H54 (cell line): ENCODE measurements at regions not wholly inside any gene's neighbourhood (a gene's known extent, or its start where the extent isn't known, plus 50 kb on each side); places are given as distances from the start of the nearest gene placed in this dataset.
"Not testable (repeated sequence)": the region's sequence is repeated elsewhere in the genome, so short reads cannot be mapped to it uniquely, and the experiment has no call there.

Source experiments
- DNase-seq: peaks from one replicate; pipeline ENCODE4 v3.0.0; 2011; ENCODE audit warnings: low spot score, mixed read lengths; ENCODE audit not compliant: insufficient read length
- FAIRE-seq: peaks from 3 replicates; lab custom pipeline; 2011; peaks lifted over from hg19 to GRCh38; lab: Jason Lieb, UNC
- POLR2A ChIP-seq: IDR thresholded peaks from 2 replicates; pipeline ENCODE4 v1.6.1; 2011; ENCODE audit warnings: low read depth, mild to moderate bottlenecking, low read length

DNA sequence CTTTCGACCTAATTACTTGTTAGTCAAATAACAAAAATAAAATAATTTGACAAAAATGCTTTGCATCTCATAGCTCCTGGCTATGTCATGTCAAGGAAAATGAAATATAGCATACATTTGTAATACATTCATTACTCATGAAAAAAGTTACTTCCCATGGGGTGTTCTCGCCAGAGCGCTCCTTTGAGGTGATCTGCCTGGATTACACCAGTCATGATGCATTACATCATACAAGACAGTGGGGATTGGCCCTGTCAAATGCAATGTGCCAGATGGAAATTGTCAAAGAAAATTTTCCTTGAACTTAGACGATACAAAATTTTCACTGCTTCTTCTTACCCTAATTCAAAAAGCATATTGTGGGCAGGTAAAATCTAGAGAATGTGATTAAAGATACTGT is 215.6 kb upstream of the B3GALT2 start:
- DNase-seq (no peak), FAIRE-seq (no peak)
- no peak for TF ChIP-seq POLR2A

DNA sequence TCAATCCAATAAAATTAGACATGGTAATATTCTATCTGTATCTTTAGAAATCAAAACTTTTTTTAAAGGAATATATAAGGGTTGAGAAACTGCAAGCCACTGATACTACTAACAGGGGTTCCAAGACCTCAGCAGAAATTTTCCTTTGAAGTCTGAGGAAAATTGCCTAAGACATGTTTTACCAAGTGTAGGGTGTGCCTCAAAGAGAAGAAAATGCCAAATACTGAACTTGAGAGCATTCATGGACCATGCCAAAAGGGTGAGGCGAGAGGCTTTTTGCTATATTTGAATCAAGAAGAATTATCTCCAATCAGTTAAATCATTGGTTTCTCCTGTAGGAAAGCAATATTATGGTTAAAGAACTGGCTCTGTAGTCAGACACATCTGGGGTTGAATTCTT is 207.9 kb upstream of the B3GALT2 start:
- DNase-seq: no peak
- FAIRE-seq: no peak
- TF ChIP-seq POLR2A: no peak

DNA sequence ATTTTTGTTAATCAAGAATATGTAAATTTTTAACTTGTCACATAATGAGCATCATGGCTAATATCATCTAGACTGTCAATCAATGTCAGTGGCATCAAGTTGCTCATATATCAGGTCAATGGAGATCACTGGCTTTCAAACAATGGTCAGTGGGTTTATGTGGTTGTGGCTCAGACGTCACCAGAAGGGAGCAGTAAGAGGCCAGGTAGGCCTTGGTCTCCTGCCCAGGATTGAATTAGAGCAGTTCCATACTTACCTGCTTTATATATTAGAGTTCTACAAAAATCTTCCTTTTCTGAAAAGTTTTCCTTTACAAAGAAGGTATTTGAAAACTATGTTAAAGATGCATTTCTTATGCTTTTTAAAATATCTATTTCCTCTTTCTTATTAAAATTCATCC is 206.3 kb upstream of the B3GALT2 start:
- FAIRE-seq (no peak), DNase-seq (no peak)
- TF ChIP-seq POLR2A: no peak

DNA sequence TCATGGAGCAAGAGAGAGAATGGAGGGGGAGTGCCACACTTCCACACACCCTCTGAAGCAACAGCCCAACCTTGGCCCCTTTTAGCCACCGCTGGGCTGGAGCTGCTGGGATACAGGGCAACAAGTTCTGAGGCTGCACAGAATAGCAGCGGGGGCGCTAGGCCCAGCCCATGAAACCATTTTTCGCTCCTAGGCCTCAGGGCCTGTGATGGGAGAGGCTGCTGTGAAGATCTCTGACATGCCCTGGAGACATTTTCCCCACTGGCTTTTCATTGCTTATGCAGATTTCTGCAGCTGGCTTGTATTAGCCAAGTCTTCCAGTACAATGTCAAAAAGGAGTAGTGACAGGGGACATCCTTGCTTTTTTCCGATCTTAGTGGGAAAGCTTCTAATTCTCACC is 202.3 kb upstream of the B3GALT2 start:
- FAIRE-seq (no peak), DNase-seq (no peak)
- no peak for TF ChIP-seq POLR2A

DNA sequence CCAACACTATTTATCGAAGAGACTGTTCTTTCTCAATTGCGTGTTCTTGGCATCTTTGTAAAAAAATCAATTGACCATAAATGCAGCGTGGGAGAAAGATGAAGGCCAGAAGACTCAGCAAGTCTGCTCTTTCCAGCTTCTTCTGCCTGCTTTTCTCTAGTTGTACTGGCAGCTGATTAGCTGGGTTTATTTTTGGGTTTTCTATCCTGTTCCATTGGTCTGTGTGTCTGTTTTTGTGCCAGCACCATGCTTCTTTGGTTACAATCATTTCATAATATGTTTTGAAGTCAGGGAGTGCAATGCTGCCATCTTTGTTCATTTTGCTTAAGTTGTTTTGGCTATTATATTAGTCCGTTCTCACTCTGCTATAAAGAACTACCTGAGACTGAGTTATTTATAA is 201.8 kb upstream of the B3GALT2 start:
- TF ChIP-seq POLR2A: no peak
- FAIRE-seq: no peak

DNA sequence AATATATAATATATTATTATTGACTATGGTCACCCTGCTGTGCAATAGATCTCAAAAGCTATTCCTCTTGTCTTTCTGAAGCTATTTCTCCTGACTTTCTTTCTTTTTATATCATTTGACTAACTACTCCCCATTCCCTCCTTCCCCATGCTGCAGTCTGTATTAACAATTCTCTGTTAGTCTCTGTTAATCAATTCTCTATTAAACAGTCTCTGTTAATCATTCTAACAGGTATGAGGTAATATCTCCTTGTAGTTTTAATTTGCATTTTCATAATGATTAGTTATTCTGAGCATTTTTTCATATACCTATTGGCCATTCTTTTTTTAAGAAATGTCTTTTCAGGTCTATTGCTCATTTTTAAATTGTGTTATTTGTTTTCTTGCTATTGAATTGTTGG is 201.0 kb upstream of the B3GALT2 start:
- no peak for DNase-seq
- no peak for TF ChIP-seq POLR2A
- no peak for FAIRE-seq

More for the DNA sequence above, 201.8 kb upstream of the B3GALT2 start:
- no peak for DNase-seq

DNA sequence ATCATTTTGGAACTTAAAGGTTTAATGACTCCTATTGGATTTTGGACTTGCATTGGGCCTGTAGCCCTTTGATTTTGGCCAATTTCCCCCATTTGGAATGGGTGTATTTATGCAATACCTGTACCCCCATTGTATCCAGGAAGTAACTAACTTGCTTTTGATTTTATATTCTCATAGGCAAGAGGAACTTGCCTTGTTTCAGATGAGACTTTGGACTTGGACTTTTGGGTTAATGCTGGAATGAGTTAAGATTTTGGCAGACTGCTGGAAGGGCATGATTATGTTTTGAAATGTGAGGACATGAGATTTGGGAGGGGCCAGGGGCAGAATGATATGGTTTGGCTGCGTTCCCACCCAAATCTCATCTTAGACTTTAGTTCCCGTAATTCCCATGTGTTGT is 192.0 kb upstream of the B3GALT2 start:
- not testable (repeated sequence) for FAIRE-seq, DNase-seq

DNA sequence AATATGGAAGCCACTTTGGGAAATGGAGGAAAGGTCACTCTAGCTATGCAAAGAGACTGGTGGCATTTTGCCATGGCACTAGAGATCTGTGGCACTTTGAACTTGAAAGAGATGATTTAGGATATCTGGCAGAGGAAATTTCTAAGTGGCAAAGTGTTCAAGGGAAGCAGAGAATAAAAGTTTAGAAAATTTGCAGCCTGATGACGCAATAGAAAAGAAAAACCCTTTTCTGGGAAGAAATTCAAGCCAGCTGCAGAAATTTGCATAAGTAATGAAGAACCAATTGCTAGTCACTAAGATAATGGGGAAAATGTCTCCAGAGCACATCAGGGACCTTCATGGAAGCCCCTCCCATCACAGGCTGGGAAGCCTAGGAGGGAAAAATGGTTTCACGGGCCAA is 191.1 kb upstream of the B3GALT2 start:
- no peak for TF ChIP-seq POLR2A
- FAIRE-seq (no peak), DNase-seq (no peak)

DNA sequence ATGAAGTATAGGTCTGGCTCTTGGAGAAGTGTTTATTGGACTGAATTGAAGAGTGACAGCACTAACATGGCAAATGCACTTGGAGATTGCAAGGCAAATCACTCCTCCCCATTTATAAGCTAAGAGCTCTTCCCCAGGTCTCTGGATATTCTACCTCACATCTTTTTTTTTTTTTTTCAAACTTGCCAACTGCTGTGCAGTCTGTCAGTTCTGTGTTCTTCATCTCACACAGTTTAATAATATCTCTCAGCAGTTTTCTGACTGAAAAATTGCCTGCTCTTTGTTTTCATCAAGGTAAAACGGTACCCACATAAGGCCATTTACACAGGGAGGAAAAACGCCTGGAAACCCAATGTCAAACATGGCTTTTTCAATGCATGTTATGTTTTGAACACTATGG is 186.1 kb upstream of the B3GALT2 start:
- TF ChIP-seq POLR2A: no peak
- DNase-seq: no peak
- FAIRE-seq: no peak

DNA sequence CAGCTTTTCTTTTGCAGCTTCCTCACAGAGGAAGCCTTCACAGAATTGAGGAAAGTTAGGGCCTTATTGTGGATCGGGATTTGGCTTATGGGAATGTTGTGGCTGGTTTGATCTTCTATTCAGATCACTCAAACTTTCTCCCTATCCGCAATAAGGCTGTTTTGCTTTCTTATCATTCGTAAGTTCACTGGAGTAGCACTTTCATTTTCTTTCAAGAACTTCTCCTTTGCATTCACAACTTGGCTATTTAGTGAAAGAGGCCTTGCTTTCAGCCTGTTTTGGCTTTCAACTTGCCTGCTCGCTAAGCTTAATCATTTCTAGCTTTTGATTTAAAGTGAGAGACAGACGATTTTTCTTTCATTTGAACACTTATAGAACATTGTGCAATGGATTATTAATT is 181.9 kb upstream of the B3GALT2 start:
- TF ChIP-seq POLR2A: no peak
- FAIRE-seq: peak; percentile 27

DNA sequence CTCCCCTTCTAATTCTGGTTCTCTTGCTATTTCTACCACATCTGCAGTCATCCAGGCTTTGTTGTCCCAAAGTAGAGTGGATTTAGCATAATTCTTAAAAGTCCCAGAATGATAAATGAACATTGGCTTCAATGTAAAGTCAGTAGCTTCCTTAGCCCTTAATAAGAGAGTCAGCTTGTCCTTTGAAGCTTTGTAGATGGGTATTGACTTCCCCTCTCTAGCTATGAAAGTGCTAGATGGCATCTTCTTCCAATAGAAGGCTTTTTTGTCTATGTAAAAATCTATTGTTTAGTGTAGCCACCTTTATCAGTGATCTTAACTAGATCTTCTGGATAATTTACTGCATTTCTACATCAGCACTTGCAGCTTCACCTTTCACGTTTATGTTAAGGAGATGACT is 181.4 kb upstream of the B3GALT2 start:
- peak; percentile 55 for FAIRE-seq
- no peak for TF ChIP-seq POLR2A

More for the DNA sequence above, 181.9 kb upstream of the B3GALT2 start:
- DNase-seq: no peak

DNA sequence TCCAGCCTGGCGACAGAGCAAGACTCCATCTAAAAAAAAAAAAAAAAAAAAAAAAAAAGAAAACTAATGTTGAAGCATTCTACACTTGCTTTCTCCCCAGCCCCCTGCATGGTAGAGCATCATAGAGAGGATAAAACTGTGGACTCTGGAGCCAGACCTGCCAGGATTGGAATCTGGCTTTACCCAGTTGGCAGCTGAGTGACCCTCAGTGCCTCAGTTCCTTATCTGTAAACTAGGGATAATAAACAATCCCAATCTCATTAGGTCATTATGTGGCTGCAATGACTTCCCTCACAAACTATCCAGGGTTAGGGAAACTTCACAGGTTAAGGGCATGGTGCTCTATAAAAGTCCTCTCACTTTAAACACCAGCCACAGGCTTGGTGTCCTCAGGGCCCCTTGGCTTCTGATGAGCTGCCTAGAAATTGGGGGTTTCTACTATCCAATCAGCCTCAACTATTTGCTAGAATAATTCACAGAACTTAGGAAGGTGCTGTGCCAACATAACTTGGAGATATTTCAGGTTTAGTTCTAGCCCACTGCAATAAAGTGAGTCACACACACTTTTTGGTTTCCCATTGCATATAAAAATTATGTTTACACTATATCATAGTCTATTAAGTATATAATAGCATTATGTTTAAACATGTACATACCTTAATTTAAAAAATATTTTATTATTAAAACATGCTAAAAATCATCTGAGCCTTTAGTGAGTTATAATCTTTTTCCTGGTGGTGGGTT is 180.5 kb upstream of the B3GALT2 start:
- DNase-seq: no peak
- TF ChIP-seq POLR2A: no peak
- FAIRE-seq: no peak

More for the DNA sequence above, 181.4 kb upstream of the B3GALT2 start:
- DNase-seq: no peak

DNA sequence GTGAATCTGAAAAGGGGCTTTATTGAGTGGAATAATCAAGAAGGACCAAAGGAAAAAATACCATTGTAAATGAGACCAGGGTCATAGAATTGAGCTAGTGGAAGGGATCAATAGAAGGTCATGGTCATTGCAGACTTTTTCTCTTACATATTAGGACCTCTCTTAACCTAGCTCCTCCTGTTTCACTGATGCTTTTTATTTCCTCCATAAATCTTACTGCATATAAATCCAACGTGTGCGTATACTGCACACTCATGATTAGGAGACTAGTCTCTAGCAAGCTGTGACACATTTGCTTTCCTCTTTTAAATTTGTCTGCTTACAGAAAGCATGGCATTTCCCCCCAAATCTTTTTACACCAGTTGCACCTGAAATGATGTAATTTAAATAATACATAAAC is 179.6 kb upstream of the B3GALT2 start:
- FAIRE-seq (no peak), DNase-seq (no peak)
- TF ChIP-seq POLR2A: no peak

DNA sequence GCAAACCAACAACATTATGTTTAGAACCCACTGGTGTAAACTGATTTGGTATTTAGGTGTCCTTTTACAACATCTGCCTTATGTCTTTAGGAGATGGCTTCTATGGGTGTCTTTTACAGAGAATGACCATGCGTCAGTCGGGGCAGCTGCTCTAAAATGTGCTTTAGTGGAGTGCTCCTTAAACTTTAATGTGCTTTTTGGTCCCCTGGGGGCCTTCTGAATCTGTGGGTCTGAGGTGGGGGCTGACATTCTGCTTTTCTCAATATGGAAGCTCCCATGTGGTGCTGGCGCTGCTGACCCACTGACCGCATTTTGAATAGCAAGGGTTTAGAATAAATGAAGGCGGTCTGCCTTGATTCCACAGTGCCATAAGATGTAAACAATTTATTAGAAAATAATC is 173.2 kb upstream of the B3GALT2 start:
- FAIRE-seq: no peak
- DNase-seq: no peak
- no peak for TF ChIP-seq POLR2A

DNA sequence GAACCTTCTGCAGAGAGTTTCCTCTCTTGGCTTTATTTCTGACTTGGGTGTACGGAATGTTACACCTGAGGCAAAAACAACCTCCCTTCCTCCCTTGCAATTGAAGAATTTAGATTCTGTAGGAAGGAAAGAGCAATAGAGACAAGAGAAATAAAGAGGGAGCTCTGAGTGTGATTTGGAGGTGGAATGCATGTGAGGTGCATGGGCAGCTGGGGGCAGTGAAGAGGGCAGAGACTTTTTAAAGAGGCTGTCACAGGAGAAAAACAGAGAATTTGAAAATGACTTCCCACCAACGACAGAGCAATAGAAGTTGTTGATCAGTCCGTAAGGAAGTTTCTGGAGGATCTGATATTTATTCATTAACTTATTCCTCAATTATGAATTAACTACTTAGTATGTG is 172.0 kb upstream of the B3GALT2 start:
- no peak for FAIRE-seq
- no peak for TF ChIP-seq POLR2A
- no peak for DNase-seq

DNA sequence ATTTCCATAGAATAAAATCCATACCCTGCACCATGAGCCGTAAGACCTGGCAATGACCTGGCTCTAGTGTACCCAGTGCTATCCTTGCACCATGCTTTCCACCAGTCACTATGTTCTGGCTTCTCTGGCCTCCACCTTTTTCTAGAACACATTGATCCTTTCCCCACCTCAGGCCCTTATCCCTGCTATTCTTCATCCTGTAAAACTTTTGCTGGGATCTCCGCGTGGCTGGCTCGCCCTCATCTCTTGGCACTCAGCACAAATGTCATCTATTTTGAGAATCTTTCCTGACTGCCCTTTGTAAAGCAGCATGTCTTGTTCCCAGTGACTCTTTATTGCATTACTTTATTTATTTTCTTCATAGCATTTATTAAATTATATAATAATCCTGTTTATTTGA is 169.8 kb upstream of the B3GALT2 start:
- TF ChIP-seq POLR2A: no peak
- FAIRE-seq: no peak

More for the DNA sequence above, 169.8 kb upstream of the B3GALT2 start:
- no peak for DNase-seq
